T-cell (primary cell): ENCODE measurements at regions not wholly inside any gene's neighbourhood (a gene's known extent, or its start where the extent isn't known, plus 50 kb on each side); places are given as distances from the start of the nearest gene placed in this dataset.

Experiments used
- ATAC-seq, 4 experiments: fragments of 200-7000 bp in 3 of 4; fragments of 150-1000 bp in 1 of 4; cut with Tn5 transposase; replicated peaks in 1 of 4; 1 replicate in 3 of 4; 2 replicates in 1 of 4; pipeline ENCODE4 v1.10.0; 2021; ENCODE audit warnings: moderate library complexity in 3 of 4, mild to moderate bottlenecking in 2 of 4, moderate number of reproducible peaks in 1 of 4
- CTCF ChIA-PET, 2 donors: fragments of 300-600 bp; sonication (Branson Sonifier 250); formaldehyde crosslinking; loops; one replicate each; lab custom pipeline; 2022; ENCODE audit warnings: antibody characterized with exemption in 2 of 2; lab: Charles Lee
- POLR2A ChIA-PET, 2 donors: fragments of 300-600 bp; sonication (Branson Sonifier 250); formaldehyde crosslinking; loops; one replicate each; lab custom pipeline; 2022; ENCODE audit warnings: antibody characterized with exemption in 2 of 2; lab: Charles Lee
- DNase-seq, 35 experiments: peaks; one replicate each; pipeline versions ENCODE4 v3.0.0 to v3.0.0-alpha.2; 2013 to 2023
- H3K27ac ChIP-seq: one replicate; pipeline ENCODE4 v1.5.1; 2013; ENCODE audit warnings: low read length
- H3K27me3 ChIP-seq, 2 experiments: replicated peaks in 1 of 2; 1 replicate in 1 of 2; 2 replicates in 1 of 2; pipeline versions ENCODE4 v1.6.1 to v1.7.0; 2013; ENCODE audit warnings: low read length in 1 of 2, mixed read lengths in 1 of 2; ENCODE audit not compliant: control insufficient read depth in 2 of 2, insufficient read depth in 2 of 2; ENCODE audit errors: extremely low read depth in 1 of 2
- H3K36me3 ChIP-seq, 2 donors: 1 replicate in 1 of 2; 2 replicates in 1 of 2; pipeline versions ENCODE4 v1.6.1 to v1.7.0; 2013; ENCODE audit warnings: low read length in 1 of 2; ENCODE audit not compliant: control insufficient read depth in 2 of 2, insufficient read depth in 1 of 2; ENCODE audit errors: extremely low read depth in 1 of 2
- H3K4me1 ChIP-seq, 2 experiments: 1 replicate in 1 of 2; 2 replicates in 1 of 2; pipeline versions ENCODE4 v1.6.1 to v1.7.0; 2013; ENCODE audit warnings: low read length in 2 of 2, mixed read lengths in 1 of 2; ENCODE audit not compliant: insufficient read depth in 2 of 2, control insufficient read depth in 1 of 2; ENCODE audit errors: extremely low read depth in 1 of 2
- H3K4me3 ChIP-seq, 2 donors: 1 replicate in 1 of 2; 2 replicates in 1 of 2; pipeline versions ENCODE4 v1.5.1 to v1.7.0; 2013; ENCODE audit warnings: mild to moderate bottlenecking in 2 of 2, low read length in 1 of 2, moderate library complexity in 1 of 2; ENCODE audit not compliant: control insufficient read depth in 1 of 2; ENCODE audit errors: extremely low read depth in 1 of 2
- H3K9me3 ChIP-seq: 2 replicates; pipeline ENCODE4 v1.7.0; 2013
- H3K27ac Mint-ChIP-seq, 2 donors: one replicate each; pipeline ENCODE4 v1.8.0; 2020 to 2021; ENCODE audit warnings: mild to moderate bottlenecking in 2 of 2, mixed read lengths in 2 of 2
- H3K27me3 Mint-ChIP-seq, 2 donors: one replicate each; pipeline ENCODE4 v1.8.0; 2021 to 2022; ENCODE audit warnings: mixed read lengths in 2 of 2
- H3K36me3 Mint-ChIP-seq: one replicate; pipeline ENCODE4 v1.8.0; 2021; ENCODE audit warnings: mixed read lengths
- H3K4me1 Mint-ChIP-seq, 3 donors: one replicate each; pipeline ENCODE4 v1.8.0; 2020 to 2022; ENCODE audit warnings: mixed read lengths in 3 of 3, mild to moderate bottlenecking in 1 of 3
- H3K4me3 Mint-ChIP-seq, 3 donors: one replicate each; pipeline ENCODE4 v1.8.0; 2020 to 2022; ENCODE audit warnings: mild to moderate bottlenecking in 3 of 3, mixed read lengths in 3 of 3, moderate library complexity in 3 of 3
- H3K9me3 Mint-ChIP-seq, 3 donors: one replicate each; pipeline ENCODE4 v1.8.0; 2020 to 2022; ENCODE audit warnings: mixed read lengths in 3 of 3
- WGBS: methylation state at CpG from one replicate; pipeline ENCODE4 v1.1.5; 2013; ENCODE audit warnings: missing lambda C conversion rate; ENCODE audit not compliant: insufficient coverage; 5-methylcytosine and 5-hydroxymethylcytosine counted together

- H3K4me1 Mint-ChIP-seq, result no peaks in the 10 kb centered on the region
- no peak for DNase-seq
Observed at GRCh38 chr18:70982292-70982691, 693.4 kb downstream of the SOCS6 start.

GRCh38 chr18:70981400-70982140 is 692.7 kb downstream of the SOCS6 start:
- peaks cover 18 to 34% (median 18%) of the 10 kb centered on the region in 3 donors for H3K9me3 Mint-ChIP-seq
- ChIA-PET CTCF (no interaction called here), POLR2A (no interaction called here)
- Histone ChIP-seq H3K27me3 (no peaks in the 10 kb centered on the region), H3K4me3 (no peak overlapping the region), H3K27ac (no peak overlapping the region), H3K36me3 (no peaks in the 10 kb centered on the region), H3K4me1 (no peaks in the 10 kb centered on the region), H3K9me3 (no peaks in the 10 kb centered on the region)
- ATAC-seq (no peak), DNase-seq (no peak)
- no peak overlapping the region for H3K27ac Mint-ChIP-seq
- no peaks in the 10 kb centered on the region for H3K4me1 Mint-ChIP-seq
- no CpG with 5 or more reads among the region's 6 CpGs for WGBS
- H3K36me3 Mint-ChIP-seq, result peaks cover 2% of the 10 kb centered on the region
- H3K27me3 Mint-ChIP-seq, result no peaks in the 10 kb centered on the region
- no peak overlapping the region for H3K4me3 Mint-ChIP-seq

More at GRCh38 chr18:70982292-70982691, 693.4 kb downstream of the SOCS6 start:
- no peaks in the 10 kb centered on the region for H3K9me3 ChIP-seq
- ATAC-seq, result no peak
- Mint-ChIP-seq H3K36me3 (peaks cover 2% of the 10 kb centered on the region), H3K9me3 (peaks cover 18 to 41% (median 23%) of the 10 kb centered on the region in 3 donors), H3K27me3 (no peaks in the 10 kb centered on the region), H3K27ac (no peak overlapping the region), H3K4me3 (no peak overlapping the region)
- no peaks in the 10 kb centered on the region for H3K4me1 ChIP-seq
- no peak overlapping the region for H3K27ac ChIP-seq
- no peaks in the 10 kb centered on the region for H3K36me3 ChIP-seq
- WGBS, result no CpG with 5 or more reads among the region's 2 CpGs
- ChIA-PET CTCF (no interaction called here), POLR2A (no interaction called here)
- no peaks in the 10 kb centered on the region for H3K27me3 ChIP-seq
- H3K4me3 ChIP-seq, result no peak overlapping the region

- Histone ChIP-seq H3K4me1 (no peaks in the 10 kb centered on the region), H3K27me3 (no peaks in the 10 kb centered on the region), H3K36me3 (no peaks in the 10 kb centered on the region), H3K27ac (no peak overlapping the region), H3K4me3 (no peak overlapping the region), H3K9me3 (no peaks in the 10 kb centered on the region)
- CTCF ChIA-PET, result no interaction called here
- no CpG with 5 or more reads among the region's 5 CpGs for WGBS
- Mint-ChIP-seq H3K4me3 (no peak overlapping the region), H3K36me3 (no peaks in the 10 kb centered on the region), H3K27me3 (no peaks in the 10 kb centered on the region), H3K4me1 (no peaks in the 10 kb centered on the region), H3K27ac (no peak overlapping the region), H3K9me3 (peaks cover 4 to 9% (median 4%) of the 10 kb centered on the region in 3 donors)
- POLR2A ChIA-PET, result no interaction called here
- ATAC-seq, result no peak
- DNase-seq, result no peak
Observed at GRCh38 chr18:70973626-70974025, 684.8 kb downstream of the SOCS6 start.

- ChIA-PET CTCF (no interaction called here), POLR2A (no interaction called here)
- no peaks in the 10 kb centered on the region for H3K9me3 ChIP-seq
- H3K27me3 ChIP-seq, result no peaks in the 10 kb centered on the region
- H3K27me3 Mint-ChIP-seq, result no peaks in the 10 kb centered on the region
- no peaks in the 10 kb centered on the region for H3K4me1 ChIP-seq
- no peak overlapping the region for H3K4me3 ChIP-seq
- ATAC-seq, result no peak
- H3K27ac ChIP-seq, result no peak overlapping the region
- no peak for DNase-seq
- peaks cover 0 to 4% (median 4%) of the 10 kb centered on the region in 3 donors for H3K9me3 Mint-ChIP-seq
- no peak overlapping the region for H3K27ac Mint-ChIP-seq
- H3K4me1 Mint-ChIP-seq, result no peaks in the 10 kb centered on the region
- no peaks in the 10 kb centered on the region for H3K36me3 ChIP-seq
- H3K36me3 Mint-ChIP-seq, result no peaks in the 10 kb centered on the region
- whole genome bisulfite sequencing, result no CpG with 5 or more reads among the region's 3 CpGs
- no peak overlapping the region for H3K4me3 Mint-ChIP-seq
Observed at GRCh38 chr18:70966419-70966818, 677.6 kb downstream of the SOCS6 start.

- H3K27me3 ChIP-seq, result no peaks in the 10 kb centered on the region
- ATAC-seq (no peak), DNase-seq (no peak)
- POLR2A ChIA-PET, result no interaction called here
- Mint-ChIP-seq H3K4me3 (no peak overlapping the region), H3K27ac (no peak overlapping the region), H3K4me1 (no peaks in the 10 kb centered on the region), H3K9me3 (peaks cover 0 to 7% (median 1%) of the 10 kb centered on the region in 3 donors), H3K27me3 (no peaks in the 10 kb centered on the region), H3K36me3 (no peaks in the 10 kb centered on the region)
- no peak overlapping the region for H3K4me3 ChIP-seq
- H3K9me3 ChIP-seq, result no peaks in the 10 kb centered on the region
- H3K36me3 ChIP-seq, result no peaks in the 10 kb centered on the region
- CTCF ChIA-PET, result no interaction called here
- 100% methylated on average over 2 of the region's 3 CpGs for WGBS
- no peaks in the 10 kb centered on the region for H3K4me1 ChIP-seq
- no peak overlapping the region for H3K27ac ChIP-seq
Observed at GRCh38 chr18:70961939-70962338, 673.1 kb downstream of the SOCS6 start.

- POLR2A ChIA-PET, result no interaction called here
- Mint-ChIP-seq H3K36me3 (no peaks in the 10 kb centered on the region), H3K27ac (no peak overlapping the region), H3K4me3 (no peak overlapping the region), H3K4me1 (no peaks in the 10 kb centered on the region), H3K27me3 (no peaks in the 10 kb centered on the region), H3K9me3 (peaks cover 0 to 7% (median 3%) of the 10 kb centered on the region in 3 donors)
- no peaks in the 10 kb centered on the region for H3K9me3 ChIP-seq
- CTCF ChIA-PET, result no interaction called here
- 94% methylated on average over 4 of the region's 6 CpGs for whole genome bisulfite sequencing
- no peak overlapping the region for H3K4me3 ChIP-seq
- DNase-seq (no peak), ATAC-seq (no peak)
- H3K27me3 ChIP-seq, result no peaks in the 10 kb centered on the region
- H3K36me3 ChIP-seq, result no peaks in the 10 kb centered on the region
- H3K27ac ChIP-seq, result no peak overlapping the region
- H3K4me1 ChIP-seq, result no peaks in the 10 kb centered on the region
Observed at GRCh38 chr18:70956554-70956953, 667.7 kb downstream of the SOCS6 start.
